PC-3 (cell line): ENCODE measurements at regions not wholly inside any gene's neighbourhood (a gene's known extent, or its start where the extent isn't known, plus 50 kb on each side); places are given as distances from the start of the nearest gene placed in this dataset.

Experiments used
- ATAC-seq: fragments of 200-7000 bp; cut with Tn5 transposase; 2 replicates; pipeline ENCODE4 v1.9.1; 2020; ENCODE audit warnings: mild to moderate bottlenecking, moderate library complexity
- BruUV-seq: library from RNA; stranded (reverse); fragments of 400-500 nt; replicated peaks from 2 replicates; lab custom pipeline; 2021; lab: Mats Ljungman, UMichigan
- CTCF ChIA-PET: fragments of 300-600 bp; sonication (Branson Sonifier 250); formaldehyde crosslinking; loops from one replicate; lab custom pipeline; 2022; ENCODE audit warnings: antibody characterized with exemption; lab: Charles Lee
- POLR2A ChIA-PET: fragments of 300-600 bp; sonication (Branson Sonifier 250); formaldehyde crosslinking; loops from one replicate; lab custom pipeline; 2022; ENCODE audit warnings: antibody characterized with exemption; ENCODE audit not compliant: unreplicated experiment; lab: Charles Lee
- DNase-seq: peaks from one replicate; pipeline ENCODE4 v3.0.0-alpha.2; 2015
- H2AFZ ChIP-seq: fragments of 300-600 bp; sonication (generic); 2 replicates; pipeline ENCODE4 v1.6.0; 2016; ENCODE audit warnings: antibody characterized with exemption, low read length
- H3F3A ChIP-seq: fragments of 300-600 bp; sonication (generic); one replicate; pipeline ENCODE4 v1.6.0; 2017; ENCODE audit warnings: antibody characterized with exemption, low read length, control low read depth, mild to moderate bottlenecking; ENCODE audit not compliant: unreplicated experiment
- H3K27ac ChIP-seq: fragments of 300-600 bp; sonication (generic); 2 replicates; pipeline ENCODE4 v1.5.1; 2016; ENCODE audit warnings: mild to moderate bottlenecking, low read length
- H3K27me3 ChIP-seq: fragments of 300-600 bp; sonication (generic); 2 replicates; pipeline ENCODE4 v1.6.1; 2016; ENCODE audit warnings: low read length, mixed read lengths
- H3K36me3 ChIP-seq: fragments of 300-600 bp; sonication (generic); 2 replicates; pipeline ENCODE4 v1.6.1; 2016; ENCODE audit warnings: low read depth, mixed run types, low read length, mixed read lengths
- H3K4me1 ChIP-seq: fragments of 300-600 bp; sonication (generic); 2 replicates; pipeline ENCODE4 v1.5.1; 2016; ENCODE audit warnings: low read length; ENCODE audit not compliant: insufficient read depth
- H3K4me2 ChIP-seq: fragments of 300-600 bp; sonication (generic); 2 replicates; pipeline ENCODE4 v1.6.0; 2016; ENCODE audit warnings: low read length
- H3K4me3 ChIP-seq: fragments of 300-600 bp; sonication (generic); 2 replicates; pipeline ENCODE4 v1.5.1; 2016; ENCODE audit warnings: mild to moderate bottlenecking, low read length, mixed read lengths
- H3K79me2 ChIP-seq: fragments of 300-600 bp; sonication (generic); 2 replicates; pipeline ENCODE4 v1.6.1; 2017; ENCODE audit warnings: low read length, mixed read lengths
- H3K9ac ChIP-seq: fragments of 300-600 bp; sonication (generic); 2 replicates; pipeline ENCODE4 v1.6.0; 2016; ENCODE audit warnings: mild to moderate bottlenecking, low read length
- H3K9me2 ChIP-seq: fragments of 300-600 bp; sonication (generic); replicated peaks from 2 replicates; pipeline ENCODE4 v1.6.1; 2016; ENCODE audit warnings: mixed run types, low read length, mixed read lengths
- H3K9me3 ChIP-seq: fragments of 300-600 bp; sonication (generic); 2 replicates; pipeline ENCODE4 v1.6.1; 2016; ENCODE audit warnings: low read length, mixed read lengths
- H4K20me1 ChIP-seq: fragments of 300-600 bp; sonication (generic); 2 replicates; pipeline ENCODE4 v1.6.1; 2016; ENCODE audit warnings: low read length, mixed read lengths
- EZH2 ChIP-seq: fragments of 300-600 bp; sonication (generic); IDR thresholded peaks from one replicate; pipeline ENCODE4 v1.6.1; 2017; ENCODE audit warnings: antibody characterized with exemption, mild to moderate bottlenecking, low read length; ENCODE audit not compliant: unreplicated experiment
- EZH2phosphoT487 ChIP-seq: fragments of 300-600 bp; sonication (generic); IDR thresholded peaks from 2 replicates; pipeline ENCODE4 v1.6.1; 2018; ENCODE audit warnings: mild to moderate bottlenecking, antibody characterized with exemption, low read length, borderline replicate concordance
- intact Hi-C: fragments of 100-400 bp; cut with micrococcal nuclease; formaldehyde crosslinking; loops from 2 replicates; pipeline ENCODE4 v1.9.0; 2023
- TF ChIP-seq, protein P1 (sequence below): fragments of 300-600 bp; sonication (generic); conservative IDR thresholded peaks from 2 replicates; pipeline ENCODE4 v1.5.1; 2017; ENCODE audit warnings: antibody characterized with exemption, low read depth, mild to moderate bottlenecking, low read length

DNA sequence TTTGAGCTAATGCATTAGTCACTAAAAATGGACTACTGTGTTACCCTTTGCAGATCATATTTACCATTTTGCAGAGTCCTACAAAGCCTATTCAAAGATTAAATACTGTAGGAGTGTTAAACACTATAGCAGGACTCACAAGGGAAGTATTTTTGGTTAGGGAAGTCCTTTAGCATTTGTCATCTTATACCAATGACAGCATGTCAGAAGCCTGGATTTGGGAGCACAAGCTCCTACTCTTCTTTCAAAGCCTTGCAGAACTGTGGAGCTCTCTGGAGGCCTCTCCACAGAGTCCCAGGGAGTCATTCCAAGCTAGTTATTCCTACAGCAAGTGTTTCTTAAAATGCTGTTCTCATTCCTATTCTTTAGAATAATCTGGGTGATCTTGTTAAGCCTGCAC lies 288.8 kb downstream of the PIK3R1 start:
- CTCF ChIA-PET, result no interaction called here
- no peak overlapping the region for H2AFZ ChIP-seq
- H4K20me1 ChIP-seq, result no peaks in the 10 kb centered on the region
- no peaks in the 10 kb centered on the region for H3K9me2 ChIP-seq
- ATAC-seq, result no peak
- no peaks in the 10 kb centered on the region for H3K79me2 ChIP-seq
- TF ChIP-seq EZH2 (no peak), EZH2phosphoT487 (no peak)
- TF ChIP-seq, protein P1, sequence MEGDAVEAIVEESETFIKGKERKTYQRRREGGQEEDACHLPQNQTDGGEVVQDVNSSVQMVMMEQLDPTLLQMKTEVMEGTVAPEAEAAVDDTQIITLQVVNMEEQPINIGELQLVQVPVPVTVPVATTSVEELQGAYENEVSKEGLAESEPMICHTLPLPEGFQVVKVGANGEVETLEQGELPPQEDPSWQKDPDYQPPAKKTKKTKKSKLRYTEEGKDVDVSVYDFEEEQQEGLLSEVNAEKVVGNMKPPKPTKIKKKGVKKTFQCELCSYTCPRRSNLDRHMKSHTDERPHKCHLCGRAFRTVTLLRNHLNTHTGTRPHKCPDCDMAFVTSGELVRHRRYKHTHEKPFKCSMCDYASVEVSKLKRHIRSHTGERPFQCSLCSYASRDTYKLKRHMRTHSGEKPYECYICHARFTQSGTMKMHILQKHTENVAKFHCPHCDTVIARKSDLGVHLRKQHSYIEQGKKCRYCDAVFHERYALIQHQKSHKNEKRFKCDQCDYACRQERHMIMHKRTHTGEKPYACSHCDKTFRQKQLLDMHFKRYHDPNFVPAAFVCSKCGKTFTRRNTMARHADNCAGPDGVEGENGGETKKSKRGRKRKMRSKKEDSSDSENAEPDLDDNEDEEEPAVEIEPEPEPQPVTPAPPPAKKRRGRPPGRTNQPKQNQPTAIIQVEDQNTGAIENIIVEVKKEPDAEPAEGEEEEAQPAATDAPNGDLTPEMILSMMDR, result no peak
- no peaks in the 10 kb centered on the region for H3K4me1 ChIP-seq
- H3K4me3 ChIP-seq, result no peak overlapping the region
- no TSS peak for BruUV-seq
- no peaks in the 10 kb centered on the region for H3K36me3 ChIP-seq
- no peak for DNase-seq
- no peak overlapping the region for H3K27ac ChIP-seq
- no peak overlapping the region for H3K9ac ChIP-seq
- H3K4me2 ChIP-seq, result no peak overlapping the region
- intact Hi-C loops, result no loop called here
- POLR2A ChIA-PET, result no interaction called here
- H3K9me3 ChIP-seq, result no peaks in the 10 kb centered on the region
- H3F3A ChIP-seq, result no peaks in the 10 kb centered on the region
- H3K27me3 ChIP-seq, result no peaks in the 10 kb centered on the region

DNA sequence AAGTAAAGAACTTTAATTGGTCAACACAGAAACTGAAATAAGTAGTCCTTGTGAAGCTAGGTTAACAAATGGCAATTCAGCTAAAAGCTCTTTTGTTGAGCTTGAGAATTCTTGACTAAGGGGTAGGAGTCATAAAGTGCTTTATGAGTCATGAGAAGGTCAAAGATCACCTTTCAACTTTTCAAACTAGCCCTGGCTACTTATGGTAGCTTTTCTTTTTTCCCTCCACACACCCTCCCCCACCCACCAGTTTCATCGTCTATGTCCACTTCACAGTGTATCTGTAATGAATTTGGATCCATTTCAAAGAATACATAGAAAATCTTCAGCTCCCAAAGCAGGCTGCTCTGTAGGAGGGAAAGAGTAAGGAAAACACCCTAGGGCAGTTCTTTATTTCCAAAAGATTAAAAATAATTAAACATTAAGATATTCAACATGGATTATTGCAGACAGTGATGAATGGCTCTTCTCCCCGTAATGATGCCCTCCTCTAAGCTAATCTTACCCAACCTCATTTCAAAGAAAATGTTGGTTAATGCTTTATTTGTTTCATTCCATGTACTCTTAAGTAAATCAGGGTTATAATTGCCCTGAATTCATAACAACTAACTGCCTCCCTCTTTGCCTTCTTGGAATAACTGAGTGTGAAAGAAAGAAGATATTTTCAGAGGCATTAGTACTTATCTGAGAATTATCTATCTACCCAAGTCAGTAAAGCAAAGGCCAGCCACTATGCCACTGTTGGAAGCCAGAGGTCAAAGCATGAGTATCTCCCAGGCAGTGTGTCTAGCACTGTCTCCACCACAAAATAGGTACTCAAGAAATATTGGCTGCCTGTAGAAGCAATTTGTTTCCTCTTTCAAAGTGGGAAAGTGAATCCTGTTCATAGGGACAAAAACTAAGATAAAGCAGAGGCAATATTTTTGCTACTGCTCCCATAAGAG lies 290.6 kb downstream of the PIK3R1 start:
- DNase-seq, result peak; percentile 19
- ChIA-PET CTCF (no interaction called here), POLR2A (no interaction called here)
- Histone ChIP-seq H4K20me1 (no peaks in the 10 kb centered on the region), H3K9me2 (no peaks in the 10 kb centered on the region), H2AFZ (no peak overlapping the region), H3K9ac (no peak overlapping the region), H3K4me1 (no peaks in the 10 kb centered on the region), H3K9me3 (no peaks in the 10 kb centered on the region), H3K4me2 (no peak overlapping the region), H3K4me3 (no peak overlapping the region), H3K79me2 (no peaks in the 10 kb centered on the region), H3F3A (no peaks in the 10 kb centered on the region), H3K27ac (no peak overlapping the region), H3K36me3 (no peaks in the 10 kb centered on the region), H3K27me3 (no peaks in the 10 kb centered on the region)
- no TSS peak for BruUV-seq
- no peak for TF ChIP-seq EZH2phosphoT487
- TF ChIP-seq, protein P1, result no peak
- TF ChIP-seq EZH2, result no peak
- intact Hi-C loops, result no loop called here
- no peak for ATAC-seq

DNA sequence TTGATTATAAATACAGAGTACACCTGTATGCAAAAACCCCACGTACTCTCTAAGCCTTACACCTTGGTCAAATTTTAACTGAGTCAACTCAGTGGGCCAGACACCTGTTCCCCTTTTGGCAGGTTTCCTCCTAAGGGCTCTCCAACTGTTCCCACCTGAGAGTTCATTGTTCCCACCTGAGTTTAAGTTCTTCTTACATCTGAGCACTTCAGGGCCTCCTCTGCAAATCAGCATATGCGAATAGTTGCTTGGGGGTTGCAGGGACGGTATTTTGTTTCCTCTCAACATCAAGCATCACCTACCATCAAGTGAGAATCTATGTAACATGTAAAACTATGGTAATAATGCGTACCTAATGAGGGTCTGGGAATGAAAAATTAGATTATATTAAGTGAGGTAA lies 300.0 kb downstream of the PIK3R1 start:
- H3K36me3 ChIP-seq, result no peaks in the 10 kb centered on the region
- H3K9me3 ChIP-seq, result no peaks in the 10 kb centered on the region
- DNase-seq (no peak), ATAC-seq (no peak)
- no TSS peak for BruUV-seq
- intact Hi-C loops, result no loop called here
- no peaks in the 10 kb centered on the region for H4K20me1 ChIP-seq
- CTCF ChIA-PET, result no interaction called here
- no peak overlapping the region for H2AFZ ChIP-seq
- H3K4me3 ChIP-seq, result no peak overlapping the region
- POLR2A ChIA-PET, result no interaction called here
- H3K4me2 ChIP-seq, result no peak overlapping the region
- TF ChIP-seq, protein P1, result no peak
- TF ChIP-seq EZH2phosphoT487, result no peak
- TF ChIP-seq EZH2, result no peak
- H3K27me3 ChIP-seq, result no peaks in the 10 kb centered on the region
- no peak overlapping the region for H3K9ac ChIP-seq
- no peaks in the 10 kb centered on the region for H3K9me2 ChIP-seq
- no peaks in the 10 kb centered on the region for H3K4me1 ChIP-seq
- no peaks in the 10 kb centered on the region for H3F3A ChIP-seq
- no peaks in the 10 kb centered on the region for H3K79me2 ChIP-seq
- H3K27ac ChIP-seq, result no peak overlapping the region
